Testis (tissue), 2 donors: ENCODE measurements at regions not wholly inside any gene's neighbourhood (a gene's known extent, or its start where the extent isn't known, plus 50 kb on each side); places are given as distances from the start of the nearest gene placed in this dataset.

Experiments used
- DNase-seq: peaks from one replicate; pipeline ENCODE4 v3.0.0-alpha.2; 2019
- H3K27ac ChIP-seq, 2 donors: fragments of 200-600 bp; sonication (generic); one replicate each; pipeline ENCODE4 v1.5.1; 2019
- H3K27me3 ChIP-seq: fragments of 200-600 bp; sonication (generic); one replicate; pipeline ENCODE4 v1.5.1; 2019
- H3K36me3 ChIP-seq: fragments of 200-600 bp; sonication (generic); one replicate; pipeline ENCODE4 v1.5.1; 2017; ENCODE audit warnings: low read depth; ENCODE audit errors: missing control alignments
- H3K4me1 ChIP-seq: fragments of 200-600 bp; sonication (generic); one replicate; pipeline ENCODE4 v1.5.1; 2019
- H3K4me3 ChIP-seq, 2 donors: fragments of 200-600 bp; sonication (generic); one replicate each; pipeline ENCODE4 v1.5.1; 2017 to 2019
- H3K9me3 ChIP-seq: fragments of 200-600 bp; sonication (generic); one replicate; pipeline ENCODE4 v1.5.1; 2017
- POLR2A ChIP-seq: fragments of 450-650 bp; IDR thresholded peaks from one replicate; pipeline ENCODE4 v1.6.1; 2017; ENCODE audit warnings: antibody characterized with exemption, mild to moderate bottlenecking, moderate library complexity
- WGBS, 2 donors: methylation state at CpG; one replicate each; pipeline ENCODE4 v1.1.5; 2018; 5-methylcytosine and 5-hydroxymethylcytosine counted together
- intact Hi-C: fragments of 100-400 bp; cut with DNase I; formaldehyde crosslinking; loops from one replicate; pipeline ENCODE4 v1.15.1; 2023; ENCODE audit warnings: low total_unique reads
- TF ChIP-seq, protein P1 (sequence below), 3 experiments: fragments of 450-650 bp in 2 of 3; fragments of 200-600 bp in 1 of 3; sonication (generic) in 1 of 3; IDR thresholded peaks; one replicate each; pipeline ENCODE4 v1.5.1; 2016 to 2019; ENCODE audit warnings: antibody characterized with exemption in 3 of 3, mild to moderate bottlenecking in 2 of 3, moderate library complexity in 1 of 3

- 65 to 87% methylated on average over 1 of the region's 1 CpG for WGBS, 2 donors
- Histone ChIP-seq H3K9me3 (no peaks in the 10 kb centered on the region), H3K27ac (no peak overlapping the region), H3K4me1 (no peaks in the 10 kb centered on the region), H3K27me3 (no peaks in the 10 kb centered on the region), H3K4me3 (no peak overlapping the region), H3K36me3 (no peaks in the 10 kb centered on the region)
- intact Hi-C loops, result no loop called here
- no peak for DNase-seq
- TF ChIP-seq, protein P1, sequence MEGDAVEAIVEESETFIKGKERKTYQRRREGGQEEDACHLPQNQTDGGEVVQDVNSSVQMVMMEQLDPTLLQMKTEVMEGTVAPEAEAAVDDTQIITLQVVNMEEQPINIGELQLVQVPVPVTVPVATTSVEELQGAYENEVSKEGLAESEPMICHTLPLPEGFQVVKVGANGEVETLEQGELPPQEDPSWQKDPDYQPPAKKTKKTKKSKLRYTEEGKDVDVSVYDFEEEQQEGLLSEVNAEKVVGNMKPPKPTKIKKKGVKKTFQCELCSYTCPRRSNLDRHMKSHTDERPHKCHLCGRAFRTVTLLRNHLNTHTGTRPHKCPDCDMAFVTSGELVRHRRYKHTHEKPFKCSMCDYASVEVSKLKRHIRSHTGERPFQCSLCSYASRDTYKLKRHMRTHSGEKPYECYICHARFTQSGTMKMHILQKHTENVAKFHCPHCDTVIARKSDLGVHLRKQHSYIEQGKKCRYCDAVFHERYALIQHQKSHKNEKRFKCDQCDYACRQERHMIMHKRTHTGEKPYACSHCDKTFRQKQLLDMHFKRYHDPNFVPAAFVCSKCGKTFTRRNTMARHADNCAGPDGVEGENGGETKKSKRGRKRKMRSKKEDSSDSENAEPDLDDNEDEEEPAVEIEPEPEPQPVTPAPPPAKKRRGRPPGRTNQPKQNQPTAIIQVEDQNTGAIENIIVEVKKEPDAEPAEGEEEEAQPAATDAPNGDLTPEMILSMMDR (IDR thresholded peaks at IDR 0.05), result no peak
- no peak for TF ChIP-seq POLR2A
Observed at GRCh38 chr4:149144060-149144459, 671.6 kb downstream of the IQCM start.

DNA sequence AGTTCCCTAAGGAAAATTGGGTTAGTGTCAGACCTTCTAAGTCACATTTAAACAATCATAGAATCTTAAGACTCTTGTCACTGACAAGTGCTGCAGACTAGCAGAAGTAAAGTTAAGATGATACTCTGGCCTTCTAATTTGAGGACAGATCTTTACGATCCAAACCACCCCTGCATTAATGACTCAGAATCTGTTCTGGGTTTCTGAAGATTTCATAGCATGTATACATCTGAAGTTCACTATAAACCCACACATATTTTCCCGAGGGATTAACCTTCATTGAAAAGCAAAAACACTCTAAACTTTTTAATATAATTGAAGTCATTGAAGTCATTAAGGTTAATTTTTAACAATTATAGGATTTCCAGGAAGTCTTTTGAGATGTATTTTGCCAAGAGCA, 674.3 kb downstream of the IQCM start:
- no peaks in the 10 kb centered on the region for H3K27me3 ChIP-seq
- H3K27ac ChIP-seq, result no peak overlapping the region
- H3K4me1 ChIP-seq, result no peaks in the 10 kb centered on the region
- no peaks in the 10 kb centered on the region for H3K36me3 ChIP-seq
- WGBS, 2 donors, result 74 to 75% methylated on average over 2 of the region's 2 CpGs
- no peak for DNase-seq
- H3K4me3 ChIP-seq, result no peak overlapping the region
- no peak for TF ChIP-seq POLR2A
- TF ChIP-seq, protein P1 (IDR thresholded peaks at IDR 0.05), result no peak
- H3K9me3 ChIP-seq, result no peaks in the 10 kb centered on the region
- intact Hi-C loops, result no loop called here

DNA sequence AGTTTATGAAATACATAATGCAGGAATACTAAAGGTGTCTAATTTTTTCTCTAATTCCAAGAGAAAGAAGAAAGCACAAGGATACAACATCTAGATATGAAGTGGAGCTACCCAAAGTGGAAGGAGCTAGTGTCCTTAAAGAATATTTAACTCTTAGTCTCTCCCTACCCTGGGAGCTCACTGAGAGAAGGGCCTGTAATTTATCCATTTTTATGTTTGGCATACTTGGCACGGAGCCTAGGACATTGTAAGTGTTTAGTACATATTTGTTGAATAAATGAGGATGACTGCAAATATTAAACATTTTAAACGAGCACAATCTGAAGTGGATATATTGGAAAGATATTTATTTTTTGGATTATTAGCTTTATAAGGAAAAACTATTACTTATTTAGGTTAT, 674.8 kb downstream of the IQCM start:
- no peak overlapping the region for H3K4me3 ChIP-seq
- 45 to 59% methylated on average over 2 of the region's 2 CpGs for WGBS, 2 donors
- no peak for TF ChIP-seq POLR2A
- TF ChIP-seq, protein P1 (IDR thresholded peaks at IDR 0.05), result no peak
- H3K9me3 ChIP-seq, result no peaks in the 10 kb centered on the region
- intact Hi-C loops, result no loop called here
- H3K27me3 ChIP-seq, result no peaks in the 10 kb centered on the region
- H3K27ac ChIP-seq, result no peak overlapping the region
- H3K36me3 ChIP-seq, result no peaks in the 10 kb centered on the region
- no peaks in the 10 kb centered on the region for H3K4me1 ChIP-seq
- no peak for DNase-seq

DNA sequence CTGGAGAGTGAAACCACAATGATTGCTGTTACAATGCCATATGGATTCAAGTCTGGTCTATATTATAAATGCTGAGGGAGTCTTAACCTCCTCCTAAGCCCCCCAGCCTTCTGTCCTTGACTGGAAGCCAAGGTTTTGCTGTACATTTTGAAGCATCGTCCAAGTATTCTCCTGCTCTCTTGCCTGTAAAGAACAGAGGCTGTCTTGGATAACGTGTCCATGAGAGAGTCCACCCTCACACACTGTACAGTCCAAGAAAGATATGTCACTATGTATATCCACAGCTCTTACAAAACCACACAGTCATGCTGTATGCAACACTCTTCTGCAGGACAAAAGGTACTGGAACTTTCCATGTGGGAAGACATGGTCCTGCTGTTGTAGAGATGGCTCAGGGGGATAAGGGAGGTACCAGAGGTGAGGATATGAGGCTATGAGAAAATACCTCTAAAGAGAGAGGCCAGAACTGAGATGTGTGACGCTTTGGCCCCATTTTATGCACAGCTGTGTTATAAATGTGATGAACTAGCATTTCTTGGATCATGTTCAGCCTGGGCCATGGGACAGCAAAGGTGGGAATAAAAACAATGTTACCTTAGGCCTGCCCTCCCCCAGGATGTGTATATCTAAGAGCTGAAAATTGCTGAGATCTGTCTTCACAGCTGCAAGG, 678.6 kb downstream of the IQCM start:
- no peaks in the 10 kb centered on the region for H3K27me3 ChIP-seq
- WGBS, 2 donors, result 50 to 57% methylated on average over 3 of the region's 3 CpGs
- no peak overlapping the region for H3K27ac ChIP-seq
- intact Hi-C loops, result no loop called here
- no peaks in the 10 kb centered on the region for H3K9me3 ChIP-seq
- H3K4me1 ChIP-seq, result no peaks in the 10 kb centered on the region
- H3K4me3 ChIP-seq, result no peak overlapping the region
- H3K36me3 ChIP-seq, result no peaks in the 10 kb centered on the region
- TF ChIP-seq, protein P1 (IDR thresholded peaks at IDR 0.05), result no peak
- no peak for TF ChIP-seq POLR2A
- DNase-seq, result no peak

DNA sequence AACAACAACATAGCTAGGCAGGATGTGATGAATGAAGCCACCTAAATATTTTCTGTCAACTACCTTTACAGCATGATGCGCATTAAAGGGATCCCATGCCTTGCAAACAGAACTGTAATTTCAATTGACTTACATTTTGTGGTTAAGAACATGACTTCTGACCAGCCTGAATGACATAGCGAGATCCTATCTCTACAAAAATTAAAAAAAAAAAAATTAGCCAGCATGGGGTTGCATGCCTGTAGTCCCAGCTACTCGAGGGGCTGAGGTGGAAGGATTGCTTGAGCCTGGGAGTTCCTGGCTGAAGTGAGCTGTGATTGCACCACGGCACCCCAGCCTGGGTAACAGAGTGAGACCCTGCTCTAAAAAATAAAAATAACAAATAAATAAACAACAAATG, 680.6 kb downstream of the IQCM start:
- no peak overlapping the region for H3K4me3 ChIP-seq
- 82 to 86% methylated on average over 4 of the region's 4 CpGs for WGBS, 2 donors
- no peaks in the 10 kb centered on the region for H3K4me1 ChIP-seq
- no peaks in the 10 kb centered on the region for H3K27me3 ChIP-seq
- intact Hi-C loops, result no loop called here
- no peak for DNase-seq
- H3K27ac ChIP-seq, result no peak overlapping the region
- TF ChIP-seq, protein P1 (IDR thresholded peaks at IDR 0.05), result no peak
- no peak for TF ChIP-seq POLR2A
- H3K9me3 ChIP-seq, result no peaks in the 10 kb centered on the region
- H3K36me3 ChIP-seq, result no peaks in the 10 kb centered on the region
